Fibroblast of lung (primary cell): ENCODE measurements at regions not wholly inside any gene's neighbourhood (a gene's known extent, or its start where the extent isn't known, plus 50 kb on each side); places are given as distances from the start of the nearest gene placed in this dataset.

Experiments
- DNase-seq, 2 donors: peaks; one replicate each; pipeline versions ENCODE4 v3.0.0 to v3.0.0-alpha.2; 2010; ENCODE audit warnings: low read depth in 2 of 2
- H2AFZ ChIP-seq: 2 replicates; pipeline ENCODE4 v1.5.1; 2012; ENCODE audit warnings: low read length, control low read depth, inconsistent platforms
- H3K27ac ChIP-seq: 2 replicates; pipeline ENCODE4 v1.5.1; 2011; ENCODE audit warnings: low read length, control low read depth; ENCODE audit not compliant: insufficient read depth
- H3K27me3 ChIP-seq: 2 replicates; pipeline ENCODE4 v1.5.1; 2011; ENCODE audit warnings: mild to moderate bottlenecking, low read length; ENCODE audit not compliant: control insufficient read depth, insufficient read depth
- H3K36me3 ChIP-seq: 2 replicates; pipeline ENCODE4 v1.5.1; 2011; ENCODE audit warnings: low read length; ENCODE audit not compliant: control insufficient read depth, insufficient read depth
- H3K4me1 ChIP-seq: 2 replicates; pipeline ENCODE4 v1.5.1; 2011; ENCODE audit warnings: low read length; ENCODE audit not compliant: control insufficient read depth, insufficient read depth; ENCODE audit errors: extremely low read depth
- H3K4me2 ChIP-seq: 2 replicates; pipeline ENCODE4 v1.5.1; 2011; ENCODE audit warnings: low read length, control low read depth; ENCODE audit not compliant: insufficient read depth; ENCODE audit errors: extremely low read depth
- H3K4me3 ChIP-seq, 4 experiments: fragments of 200-600 bp in 1 of 4; sonication (generic) in 1 of 4; replicated peaks in 1 of 4; 2 replicates each; pipeline ENCODE4 v1.5.1; 2011 to 2016; ENCODE audit warnings: low read length in 4 of 4, low read depth in 3 of 4, mild to moderate bottlenecking in 3 of 4, control low read depth in 2 of 4, inconsistent platforms in 1 of 4, mixed read lengths in 1 of 4; ENCODE audit not compliant: insufficient read depth in 1 of 4; ENCODE audit errors: control extremely low read depth in 1 of 4
- H3K79me2 ChIP-seq: 2 replicates; pipeline ENCODE4 v1.5.1; 2012; ENCODE audit warnings: mild to moderate bottlenecking, low read length, inconsistent platforms; ENCODE audit not compliant: control insufficient read depth, insufficient read depth
- H3K9ac ChIP-seq: 2 replicates; pipeline ENCODE4 v1.5.1; 2011; ENCODE audit warnings: mild to moderate bottlenecking, low read length, control low read depth; ENCODE audit not compliant: insufficient read depth
- H3K9me3 ChIP-seq: 2 replicates; pipeline ENCODE4 v1.5.1; 2012; ENCODE audit warnings: low read depth, low read length; ENCODE audit not compliant: control insufficient read depth, insufficient read depth
- H4K20me1 ChIP-seq: 2 replicates; pipeline ENCODE4 v1.5.1; 2011; ENCODE audit warnings: low read length; ENCODE audit not compliant: control insufficient read depth, insufficient read depth; ENCODE audit errors: extremely low read depth
- CTCF ChIP-seq, 2 donors: IDR thresholded peaks in 1 of 2; conservative IDR thresholded peaks in 1 of 2; 1 replicate in 1 of 2; 2 replicates in 1 of 2; pipeline ENCODE4 v1.5.1; 2011 to 2012; ENCODE audit warnings: low read length in 2 of 2, control low read depth in 1 of 2, inconsistent platforms in 1 of 2, low read depth in 1 of 2, mild to moderate bottlenecking in 1 of 2
- EZH2 ChIP-seq: IDR thresholded peaks from 2 replicates; pipeline ENCODE4 v1.5.1; 2012; ENCODE audit warnings: low read length, control low read depth, mild to moderate bottlenecking; ENCODE audit errors: missing control alignments

- Histone ChIP-seq H3K9ac (no peak overlapping the region), H3K79me2 (no peaks in the 10 kb centered on the region), H3K27me3 (no peaks in the 10 kb centered on the region), H2AFZ (no peak overlapping the region), H3K4me3 (no peak overlapping the region), H3K9me3 (no peaks in the 10 kb centered on the region), H3K4me1 (no peaks in the 10 kb centered on the region), H4K20me1 (no peaks in the 10 kb centered on the region), H3K27ac (no peak overlapping the region), H3K4me2 (no peak overlapping the region), H3K36me3 (no peaks in the 10 kb centered on the region)
- TF ChIP-seq EZH2 (no peak), CTCF (conservative IDR thresholded peaks at IDR 0.05 in 1 of 2, IDR thresholded peaks at IDR 0.05 in 1 of 2; ENCODE audit: low read depth in 1 of 2, low read length in 2 of 2) (no peak)
- no peak for DNase-seq
These were observed 75.0 kb downstream of the ZWINT start for GRCh38 chr10:56286096-56286495.

GRCh38 chr10:56279270-56279669 is 81.8 kb downstream of the ZWINT start:
- H3K27ac ChIP-seq: no peak overlapping the region
- no peaks in the 10 kb centered on the region for H3K27me3 ChIP-seq
- no peaks in the 10 kb centered on the region for H3K36me3 ChIP-seq
- H2AFZ ChIP-seq: no peak overlapping the region
- H3K9ac ChIP-seq: no peak overlapping the region
- no peaks in the 10 kb centered on the region for H3K9me3 ChIP-seq
- no peaks in the 10 kb centered on the region for H3K79me2 ChIP-seq
- H3K4me3 ChIP-seq: no peak overlapping the region
- no peaks in the 10 kb centered on the region for H4K20me1 ChIP-seq
- no peak for DNase-seq
- no peak overlapping the region for H3K4me2 ChIP-seq
- no peaks in the 10 kb centered on the region for H3K4me1 ChIP-seq
- TF ChIP-seq CTCF (conservative IDR thresholded peaks at IDR 0.05 in 1 of 2, IDR thresholded peaks at IDR 0.05 in 1 of 2; ENCODE audit: low read depth in 1 of 2, low read length in 2 of 2): no peak
- TF ChIP-seq EZH2: no peak

- TF ChIP-seq CTCF (conservative IDR thresholded peaks at IDR 0.05 in 1 of 2, IDR thresholded peaks at IDR 0.05 in 1 of 2; ENCODE audit: low read depth in 1 of 2, low read length in 2 of 2) (no peak), EZH2 (no peak)
- Histone ChIP-seq H3K36me3 (no peaks in the 10 kb centered on the region), H3K4me1 (no peaks in the 10 kb centered on the region), H3K9ac (no peak overlapping the region), H3K79me2 (no peaks in the 10 kb centered on the region), H3K27me3 (no peaks in the 10 kb centered on the region), H3K27ac (no peak overlapping the region), H2AFZ (no peak overlapping the region), H3K4me2 (no peak overlapping the region), H3K4me3 (no peak overlapping the region), H4K20me1 (no peaks in the 10 kb centered on the region), H3K9me3 (no peaks in the 10 kb centered on the region)
- DNase-seq: no peak
These were observed 91.9 kb downstream of the ZWINT start for GRCh38 chr10:56269181-56269580.
